ENCODE measurements at regions not wholly inside any gene's neighbourhood (a gene's known extent, or its start where the extent isn't known, plus 50 kb on each side); places are given as distances from the start of the nearest gene placed in this dataset.

DNA sequence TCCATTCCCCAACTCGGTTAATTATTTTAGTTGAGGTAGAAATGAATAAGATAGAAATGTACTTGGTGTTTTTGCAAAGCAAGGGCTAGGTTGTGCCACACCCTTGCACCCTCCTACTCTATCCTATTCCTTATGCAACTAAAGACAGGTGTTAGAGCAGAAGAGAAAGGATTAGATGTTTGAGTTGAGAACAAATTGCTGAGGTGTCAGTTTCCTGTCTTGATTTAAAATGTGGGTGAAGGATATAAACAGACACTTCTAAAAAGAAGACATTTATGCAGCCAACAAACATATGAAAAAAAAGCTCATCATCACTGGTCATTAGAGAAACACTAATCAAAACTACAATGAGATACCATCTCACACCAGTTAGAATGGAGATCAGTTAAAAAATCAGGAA, 1256.2 kb downstream of the CNTNAP5 start:
- Histone ChIP-seq H3K4me2 (ENCODE audit: low read depth, low read length, poor library complexity, severe bottlenecking) (no peak overlapping the region), H3K27me3 (ENCODE audit: insufficient read depth, low read length, poor library complexity, severe bottlenecking) (no peaks in the 10 kb centered on the region), H3K4me1 (ENCODE audit: insufficient read depth, low read length, poor library complexity, severe bottlenecking) (no peaks in the 10 kb centered on the region), H3K79me2 (ENCODE audit: insufficient read depth, low read length) (no peaks in the 10 kb centered on the region), H3K9ac (ENCODE audit: low read depth, low read length, poor library complexity, severe bottlenecking) (no peak overlapping the region), H2AFZ (ENCODE audit: low read length) (no peak overlapping the region), H3K9me2 (replicated peaks; ENCODE audit: low read depth, low read length) (no peaks in the 10 kb centered on the region), H4K20me1 (ENCODE audit: insufficient read depth, low read length, poor library complexity, severe bottlenecking) (no peaks in the 10 kb centered on the region), H3K36me3 (ENCODE audit: insufficient read depth, low read length) (no peaks in the 10 kb centered on the region), H3K4me3 (ENCODE audit: low read length, poor library complexity, severe bottlenecking) (no peak overlapping the region), H3K9me3 (ENCODE audit: insufficient read depth, low read depth, low read length) (no peaks in the 10 kb centered on the region), H3F3A (ENCODE audit: low read depth) (no peaks in the 10 kb centered on the region)
- TF ChIP-seq, protein P1, sequence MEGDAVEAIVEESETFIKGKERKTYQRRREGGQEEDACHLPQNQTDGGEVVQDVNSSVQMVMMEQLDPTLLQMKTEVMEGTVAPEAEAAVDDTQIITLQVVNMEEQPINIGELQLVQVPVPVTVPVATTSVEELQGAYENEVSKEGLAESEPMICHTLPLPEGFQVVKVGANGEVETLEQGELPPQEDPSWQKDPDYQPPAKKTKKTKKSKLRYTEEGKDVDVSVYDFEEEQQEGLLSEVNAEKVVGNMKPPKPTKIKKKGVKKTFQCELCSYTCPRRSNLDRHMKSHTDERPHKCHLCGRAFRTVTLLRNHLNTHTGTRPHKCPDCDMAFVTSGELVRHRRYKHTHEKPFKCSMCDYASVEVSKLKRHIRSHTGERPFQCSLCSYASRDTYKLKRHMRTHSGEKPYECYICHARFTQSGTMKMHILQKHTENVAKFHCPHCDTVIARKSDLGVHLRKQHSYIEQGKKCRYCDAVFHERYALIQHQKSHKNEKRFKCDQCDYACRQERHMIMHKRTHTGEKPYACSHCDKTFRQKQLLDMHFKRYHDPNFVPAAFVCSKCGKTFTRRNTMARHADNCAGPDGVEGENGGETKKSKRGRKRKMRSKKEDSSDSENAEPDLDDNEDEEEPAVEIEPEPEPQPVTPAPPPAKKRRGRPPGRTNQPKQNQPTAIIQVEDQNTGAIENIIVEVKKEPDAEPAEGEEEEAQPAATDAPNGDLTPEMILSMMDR (conservative IDR thresholded peaks at IDR 0.05; ENCODE audit: low read length) = no peak
- no peak for TF ChIP-seq EZH2phosphoT487 (IDR thresholded peaks at IDR 0.05; ENCODE audit: borderline replicate concordance)

DNA sequence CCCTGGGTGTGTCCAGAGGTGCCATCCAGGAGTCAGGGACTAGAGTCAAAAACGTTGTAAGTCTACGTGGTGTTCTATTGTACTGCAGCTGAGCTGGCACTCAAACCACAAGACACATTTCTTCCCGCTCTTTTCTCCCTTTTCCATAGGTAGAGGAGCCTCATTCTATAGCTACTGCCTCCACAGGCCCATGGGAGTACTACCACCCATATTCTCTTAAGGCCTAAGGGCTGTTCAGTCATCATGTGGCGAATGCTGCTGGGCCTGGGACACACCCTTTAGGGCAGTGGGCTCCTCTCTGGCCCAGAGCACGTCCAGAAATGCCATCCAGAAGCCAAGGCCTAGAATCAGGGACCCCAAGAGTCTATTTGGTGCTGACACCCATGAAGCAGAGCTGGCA, 1271.7 kb downstream of the CNTNAP5 start:
- no peaks in the 10 kb centered on the region for H3K36me3 ChIP-seq (ENCODE audit: insufficient read depth, low read length)
- no peaks in the 10 kb centered on the region for H4K20me1 ChIP-seq (ENCODE audit: insufficient read depth, low read length, poor library complexity, severe bottlenecking)
- H3K79me2 ChIP-seq (ENCODE audit: insufficient read depth, low read length) = no peaks in the 10 kb centered on the region
- no peak for TF ChIP-seq EZH2phosphoT487 (IDR thresholded peaks at IDR 0.05; ENCODE audit: borderline replicate concordance)
- TF ChIP-seq, protein P1 (conservative IDR thresholded peaks at IDR 0.05; ENCODE audit: low read length) = no peak; the same call in 1 of the 2 replicates
- no peaks in the 10 kb centered on the region for H3F3A ChIP-seq (ENCODE audit: low read depth)
- no peak overlapping the region for H3K4me2 ChIP-seq (ENCODE audit: low read depth, low read length, poor library complexity, severe bottlenecking)
- no peak overlapping the region for H3K9ac ChIP-seq (ENCODE audit: low read depth, low read length, poor library complexity, severe bottlenecking)
- no peak overlapping the region for H3K4me3 ChIP-seq (ENCODE audit: low read length, poor library complexity, severe bottlenecking)
- no peaks in the 10 kb centered on the region for H3K9me2 ChIP-seq (replicated peaks; ENCODE audit: low read depth, low read length)
- no peaks in the 10 kb centered on the region for H3K27me3 ChIP-seq (ENCODE audit: insufficient read depth, low read length, poor library complexity, severe bottlenecking)
- H3K4me1 ChIP-seq (ENCODE audit: insufficient read depth, low read length, poor library complexity, severe bottlenecking) = no peaks in the 10 kb centered on the region
- no peaks in the 10 kb centered on the region for H3K9me3 ChIP-seq (ENCODE audit: insufficient read depth, low read depth, low read length)
- H2AFZ ChIP-seq (ENCODE audit: low read length) = no peak overlapping the region

DNA sequence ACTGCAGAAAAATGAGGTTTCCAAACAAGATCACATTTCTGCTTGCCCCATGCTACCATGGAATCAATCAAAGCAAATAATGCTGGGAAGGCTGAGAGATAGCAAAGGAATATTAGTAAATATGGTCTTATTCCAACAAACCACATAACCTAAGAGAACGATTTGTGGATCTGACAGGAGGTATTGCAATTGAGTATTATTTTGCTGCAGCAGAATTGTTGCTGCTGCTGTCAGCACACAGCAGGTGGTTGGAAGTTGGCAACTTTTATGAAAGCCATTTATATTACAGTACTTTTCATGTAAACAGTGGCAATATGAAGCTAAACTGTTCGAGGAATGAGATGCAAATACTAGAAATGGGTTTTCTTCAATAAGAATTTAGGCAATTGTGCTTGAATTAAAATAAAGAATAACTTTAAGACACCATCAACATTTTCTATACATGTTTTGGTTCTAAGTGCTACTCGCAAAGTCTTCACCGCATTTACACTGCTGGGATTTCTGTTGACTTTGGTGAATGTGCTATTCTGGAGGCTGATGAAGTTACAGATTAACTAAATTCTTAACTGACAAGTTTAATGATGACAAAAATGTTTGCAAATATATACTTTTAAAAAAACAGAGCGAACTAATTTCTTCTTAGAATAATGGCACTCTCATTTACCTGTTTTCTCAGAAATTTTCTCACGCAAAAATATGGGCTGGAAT, 1285.7 kb downstream of the CNTNAP5 start:
- Histone ChIP-seq H3F3A (ENCODE audit: low read depth) (no peaks in the 10 kb centered on the region), H3K27me3 (ENCODE audit: insufficient read depth, low read length, poor library complexity, severe bottlenecking) (no peaks in the 10 kb centered on the region), H3K4me1 (ENCODE audit: insufficient read depth, low read length, poor library complexity, severe bottlenecking) (no peaks in the 10 kb centered on the region), H3K9me2 (replicated peaks; ENCODE audit: low read depth, low read length) (no peaks in the 10 kb centered on the region), H4K20me1 (ENCODE audit: insufficient read depth, low read length, poor library complexity, severe bottlenecking) (no peaks in the 10 kb centered on the region), H3K4me3 (ENCODE audit: low read length, poor library complexity, severe bottlenecking) (no peak overlapping the region), H3K9ac (ENCODE audit: low read depth, low read length, poor library complexity, severe bottlenecking) (no peak overlapping the region), H3K4me2 (ENCODE audit: low read depth, low read length, poor library complexity, severe bottlenecking) (no peak overlapping the region), H3K36me3 (ENCODE audit: insufficient read depth, low read length) (no peaks in the 10 kb centered on the region), H2AFZ (ENCODE audit: low read length) (no peak overlapping the region), H3K79me2 (ENCODE audit: insufficient read depth, low read length) (no peaks in the 10 kb centered on the region), H3K9me3 (ENCODE audit: insufficient read depth, low read depth, low read length) (no peaks in the 10 kb centered on the region)
- no peak for TF ChIP-seq EZH2phosphoT487 (IDR thresholded peaks at IDR 0.05; ENCODE audit: borderline replicate concordance)
- TF ChIP-seq, protein P1 (conservative IDR thresholded peaks at IDR 0.05; ENCODE audit: low read length) = no peak

Measured in Loucy (cell line).